ENCODE measurements at regions not wholly inside any gene's neighbourhood (a gene's known extent, or its start where the extent isn't known, plus 50 kb on each side); places are given as distances from the start of the nearest gene placed in this dataset.

- TF ChIP-seq TSHZ2 (CRISPR knock-in tag; IDR thresholded peaks at IDR 0.05), result no peak
- no peak for TF ChIP-seq ISL1 (CRISPR knock-in tag; IDR thresholded peaks at IDR 0.05)
- no peak for TF ChIP-seq ZNF70 (CRISPR knock-in tag; IDR thresholded peaks at IDR 0.05)
- TF ChIP-seq TCF4 (CRISPR knock-in tag; IDR thresholded peaks at IDR 0.05; ENCODE audit: borderline replicate concordance), result no peak
- no peak for TF ChIP-seq BACH2 (CRISPR knock-in tag; IDR thresholded peaks at IDR 0.05; ENCODE audit: borderline replicate concordance)
Observed at GRCh38 chr4:20529691-20530090, 170.6 kb upstream of the PACRGL start (continued).

- TF ChIP-seq CREB5 (CRISPR knock-in tag; IDR thresholded peaks at IDR 0.05; ENCODE audit: low read depth) (no peak), ZNF565 (CRISPR knock-in tag; conservative IDR thresholded peaks at IDR 0.05; ENCODE audit: low read depth) (no peak), ZFP30 (CRISPR knock-in tag; IDR thresholded peaks at IDR 0.05) (no peak), TSHZ2 (CRISPR knock-in tag; IDR thresholded peaks at IDR 0.05) (no peak), TCF4 (CRISPR knock-in tag; IDR thresholded peaks at IDR 0.05; ENCODE audit: borderline replicate concordance) (no peak), ARNTL (CRISPR knock-in tag; IDR thresholded peaks at IDR 0.05; ENCODE audit: borderline replicate concordance, low read depth) (no peak), GLIS3 (CRISPR knock-in tag; IDR thresholded peaks at IDR 0.05) (no peak), SNAI2 (CRISPR knock-in tag; IDR thresholded peaks at IDR 0.05) (no peak), RARB (CRISPR knock-in tag; IDR thresholded peaks at IDR 0.05) (no peak), CSDC2 (CRISPR knock-in tag; IDR thresholded peaks at IDR 0.05) (no peak), POU6F1 (CRISPR knock-in tag; IDR thresholded peaks at IDR 0.05; ENCODE audit: borderline replicate concordance, low read depth) (no peak)
- peak; percentile 11; the same call in 2 of the 3 replicates for ATAC-seq
Observed at GRCh38 chr4:20532116-20532790, 168.0 kb upstream of the PACRGL start.

- TF ChIP-seq TOX (CRISPR knock-in tag; IDR thresholded peaks at IDR 0.05; ENCODE audit: borderline replicate concordance), result peak; percentile 7; the same call in 1 of the 2 replicates
- TF ChIP-seq ZNF70 (CRISPR knock-in tag; IDR thresholded peaks at IDR 0.05), result no peak
- ATAC-seq, result peak; percentile 66
Observed at GRCh38 chr4:20532871-20533870, 167.1 kb upstream of the PACRGL start.

GRCh38 chr4:20538905-20539304 is 161.4 kb upstream of the PACRGL start:
- TF ChIP-seq SNAI2 (CRISPR knock-in tag; IDR thresholded peaks at IDR 0.05), result no peak
- no peak for TF ChIP-seq CREB5 (CRISPR knock-in tag; IDR thresholded peaks at IDR 0.05; ENCODE audit: low read depth)
- no peak for TF ChIP-seq OSR1 (CRISPR knock-in tag; IDR thresholded peaks at IDR 0.05)
- TF ChIP-seq ZFP3 (CRISPR knock-in tag; IDR thresholded peaks at IDR 0.05), result no peak
- no peak for ATAC-seq
